Esophagus squamous epithelium (tissue), 4 donors: ENCODE measurements at regions not wholly inside any gene's neighbourhood (a gene's known extent, or its start where the extent isn't known, plus 50 kb on each side); places are given as distances from the start of the nearest gene placed in this dataset.

Experiments used
- CTCF ChIP-seq, 6 experiments: fragments of 450-650 bp in 4 of 6; fragments of 200-600 bp in 2 of 6; sonication (generic) in 2 of 6; IDR thresholded peaks; one replicate each; pipeline ENCODE4 v1.5.1; 2016 to 2019; ENCODE audit warnings: antibody characterized with exemption in 6 of 6, mild to moderate bottlenecking in 4 of 6, moderate library complexity in 4 of 6
- POLR2A ChIP-seq, 4 donors: fragments of 450-650 bp; IDR thresholded peaks; one replicate each; pipeline ENCODE4 v1.6.1; 2017; ENCODE audit warnings: antibody characterized with exemption in 4 of 4, mild to moderate bottlenecking in 4 of 4, moderate library complexity in 3 of 4

- TF ChIP-seq POLR2A (IDR thresholded peaks at IDR 0.05) (no peak), CTCF (IDR thresholded peaks at IDR 0.05) (no peak)
These were observed 68.6 kb upstream of the ERRFI1 start for GRCh38 chr1:8094481-8095241.
